H9 (cell line): ENCODE measurements at regions not wholly inside any gene's neighbourhood (a gene's known extent, or its start where the extent isn't known, plus 50 kb on each side); places are given as distances from the start of the nearest gene placed in this dataset.

Experiments used
- DNase-seq: peaks from one replicate; pipeline ENCODE4 v3.0.0-alpha.2; 2017
- H2AFZ ChIP-seq: one replicate; pipeline ENCODE4 v1.6.1; 2013; ENCODE audit warnings: mild to moderate bottlenecking, low read length, control low read depth, moderate library complexity
- H2AK5ac ChIP-seq: 2 replicates; pipeline ENCODE4 v1.6.1; 2013; ENCODE audit warnings: low read length, control low read depth, mixed read lengths; ENCODE audit not compliant: insufficient read length
- H2BK120ac ChIP-seq: one replicate; pipeline ENCODE4 v1.6.1; 2013; ENCODE audit warnings: low read depth, mild to moderate bottlenecking, low read length, control low read depth, inconsistent platforms; ENCODE audit not compliant: poor library complexity, severe bottlenecking
- H2BK12ac ChIP-seq: 2 replicates; pipeline ENCODE4 v1.6.1; 2013; ENCODE audit warnings: low read length, control low read depth, mixed read lengths, low read depth; ENCODE audit not compliant: insufficient read length
- H2BK15ac ChIP-seq: 2 replicates; pipeline ENCODE4 v1.6.1; 2013; ENCODE audit warnings: low read depth, low read length, control low read depth
- H2BK20ac ChIP-seq: one replicate; pipeline ENCODE4 v1.6.1; 2013; ENCODE audit warnings: low read depth, mild to moderate bottlenecking, low read length, control low read depth, inconsistent platforms; ENCODE audit not compliant: poor library complexity, severe bottlenecking
- H2BK5ac ChIP-seq: 2 replicates; pipeline ENCODE4 v1.6.1; 2013; ENCODE audit warnings: low read length, control low read depth, mixed read lengths; ENCODE audit not compliant: insufficient read length
- H3K14ac ChIP-seq: 2 replicates; pipeline ENCODE4 v1.6.1; 2013; ENCODE audit warnings: low read length, control low read depth; ENCODE audit not compliant: insufficient read depth
- H3K18ac ChIP-seq: 2 replicates; pipeline ENCODE4 v1.6.1; 2013; ENCODE audit warnings: low read depth, mild to moderate bottlenecking, mixed read lengths, low read length, control low read depth; ENCODE audit not compliant: insufficient read length
- H3K23ac ChIP-seq: 2 replicates; pipeline ENCODE4 v1.6.1; 2013; ENCODE audit warnings: low read length, control low read depth, mixed read lengths, low read depth; ENCODE audit not compliant: insufficient read length
- H3K23me2 ChIP-seq: 2 replicates; pipeline ENCODE4 v1.6.1; 2013; ENCODE audit warnings: low read depth, mild to moderate bottlenecking, mixed read lengths, low read length, control low read depth; ENCODE audit not compliant: insufficient read length, poor library complexity, severe bottlenecking
- H3K27ac ChIP-seq: 2 replicates; pipeline ENCODE4 v1.5.1; 2013; ENCODE audit warnings: low read length, control low read depth, mixed read lengths, low read depth; ENCODE audit not compliant: insufficient read length
- H3K27me3 ChIP-seq: 2 replicates; pipeline ENCODE4 v1.6.1; 2013; ENCODE audit warnings: low read length, control low read depth, inconsistent platforms; ENCODE audit not compliant: insufficient read depth
- H3K4ac ChIP-seq: 2 replicates; pipeline ENCODE4 v1.6.1; 2013; ENCODE audit warnings: low read depth, mild to moderate bottlenecking, control low read depth, inconsistent platforms, low read length, moderate library complexity
- H3K4me1 ChIP-seq: 2 replicates; pipeline ENCODE4 v1.6.1; 2013; ENCODE audit warnings: low read length, control low read depth, inconsistent platforms; ENCODE audit not compliant: insufficient read depth
- H3K4me2 ChIP-seq: 2 replicates; pipeline ENCODE4 v1.6.1; 2013; ENCODE audit warnings: low read length, control low read depth, mixed read lengths; ENCODE audit not compliant: insufficient read length, insufficient read depth
- H3K56ac ChIP-seq: 2 replicates; pipeline ENCODE4 v1.6.1; 2013; ENCODE audit warnings: low read depth, mild to moderate bottlenecking, mixed read lengths, low read length, control low read depth; ENCODE audit not compliant: insufficient read length
- H3K79me1 ChIP-seq: 2 replicates; pipeline ENCODE4 v1.6.1; 2013; ENCODE audit warnings: low read depth, mild to moderate bottlenecking, moderate library complexity, low read length, control low read depth, inconsistent platforms; ENCODE audit not compliant: insufficient read depth, poor library complexity, severe bottlenecking
- H3K79me2 ChIP-seq: 2 replicates; pipeline ENCODE4 v1.6.1; 2013; ENCODE audit warnings: low read length, control low read depth, inconsistent platforms; ENCODE audit not compliant: insufficient read depth
- H3K9ac ChIP-seq: 2 replicates; pipeline ENCODE4 v1.6.1; 2013; ENCODE audit warnings: low read length, control low read depth, mixed read lengths; ENCODE audit not compliant: insufficient read length; ENCODE audit errors: extremely low read depth
- H3K9me3 ChIP-seq: one replicate; pipeline ENCODE4 v1.6.1; 2013; ENCODE audit warnings: low read depth, low read length, inconsistent platforms; ENCODE audit not compliant: control insufficient read depth
- H3T11ph ChIP-seq: one replicate; pipeline ENCODE4 v1.6.1; 2013; ENCODE audit warnings: mild to moderate bottlenecking, low read length, control low read depth, inconsistent platforms
- H4K20me1 ChIP-seq: one replicate; pipeline ENCODE4 v1.6.1; 2013; ENCODE audit not compliant: control insufficient read depth, insufficient read length, insufficient read depth
- H4K5ac ChIP-seq: 2 replicates; pipeline ENCODE4 v1.6.1; 2013; ENCODE audit warnings: low read depth, mild to moderate bottlenecking, mixed read lengths, low read length, control low read depth; ENCODE audit not compliant: insufficient read length
- H4K8ac ChIP-seq: replicated peaks from 2 replicates; pipeline ENCODE4 v1.6.1; 2013; ENCODE audit warnings: low read length, control low read depth, mixed read lengths, low read depth; ENCODE audit not compliant: insufficient read length
- H4K91ac ChIP-seq: 2 replicates; pipeline ENCODE4 v1.6.1; 2013; ENCODE audit warnings: low read depth, mild to moderate bottlenecking, moderate library complexity, mixed read lengths, low read length, control low read depth; ENCODE audit not compliant: insufficient read length
- H3K27ac Mint-ChIP-seq, 3 experiments: 2 replicates in 2 of 3; 3 replicates in 1 of 3; pipeline ENCODE4 v1.8.0; 2020 to 2021; ENCODE audit warnings: mixed read lengths in 3 of 3, mild to moderate bottlenecking in 1 of 3, moderate library complexity in 1 of 3
- H3K27me3 Mint-ChIP-seq: 2 replicates; pipeline ENCODE4 v1.8.0; 2021; ENCODE audit warnings: low read depth, mild to moderate bottlenecking, moderate library complexity, mixed read lengths
- H3K36me3 Mint-ChIP-seq, 3 experiments: 2 replicates in 2 of 3; 3 replicates in 1 of 3; pipeline ENCODE4 v1.8.0; 2020 to 2021; ENCODE audit warnings: low read depth in 3 of 3, mixed read lengths in 3 of 3; ENCODE audit not compliant: insufficient read depth in 1 of 3
- H3K4me1 Mint-ChIP-seq, 2 experiments: 2 replicates each; pipeline ENCODE4 v1.8.0; 2020; ENCODE audit warnings: mixed read lengths in 2 of 2
- H3K4me3 Mint-ChIP-seq, 2 experiments: 2 replicates in 1 of 2; 3 replicates in 1 of 2; pipeline ENCODE4 v1.8.0; 2020 to 2021; ENCODE audit warnings: mild to moderate bottlenecking in 2 of 2, mixed read lengths in 2 of 2, moderate library complexity in 1 of 2
- H3K9me3 Mint-ChIP-seq, 2 experiments: 2 replicates in 1 of 2; 3 replicates in 1 of 2; pipeline ENCODE4 v1.8.0; 2020; ENCODE audit warnings: mild to moderate bottlenecking in 2 of 2, mixed read lengths in 2 of 2, moderate library complexity in 1 of 2
- CTCF ChIP-seq: fragments of 200-600 bp; sonication (generic); conservative IDR thresholded peaks from 3 replicates; pipeline ENCODE4 v1.8.0; 2021; ENCODE audit warnings: antibody characterized with exemption, mild to moderate bottlenecking
- WGBS: extraction: QIAGEN DNeasy Blood & Tissue Kit; methylation state at CpG from one replicate; pipeline ENCODE4 v1.1.7; 2013; ENCODE audit warnings: missing lambda C conversion rate, low lambda C conversion rate, mixed read lengths; ENCODE audit not compliant: insufficient read length; ENCODE audit errors: extremely low coverage; 5-methylcytosine and 5-hydroxymethylcytosine counted together

DNA sequence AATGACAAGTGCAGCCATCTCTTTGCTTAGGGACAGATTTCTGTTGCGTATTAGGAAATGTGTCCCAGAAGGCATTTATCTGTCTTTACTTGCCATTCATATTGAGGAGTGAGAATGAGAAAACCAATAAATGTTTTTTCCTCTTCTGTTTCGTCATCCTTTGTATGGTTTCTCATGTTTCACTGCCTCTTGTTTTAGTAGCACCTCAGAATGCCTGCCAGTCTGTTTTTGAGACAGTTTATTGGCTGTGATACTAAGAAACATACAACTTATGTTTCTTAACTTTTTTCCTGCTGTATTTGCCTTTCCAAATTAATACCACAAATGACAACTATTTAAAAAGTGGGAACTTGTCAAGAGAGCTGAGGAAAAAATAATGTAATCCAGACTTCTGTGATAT is 390.2 kb upstream of the GOLIM4 start:
- H3K27me3 ChIP-seq = no peaks in the 10 kb centered on the region
- H3K4me1 ChIP-seq = no peaks in the 10 kb centered on the region
- no peaks in the 10 kb centered on the region for H3K9me3 ChIP-seq
- no peak overlapping the region for H3T11ph ChIP-seq
- Mint-ChIP-seq H3K27me3 (no peaks in the 10 kb centered on the region), H3K4me3 (no peak overlapping the region), H3K4me1 (peaks cover 4 to 11% of the 10 kb centered on the region in 2 experiments; a peak in 3 of 4 replicates), H3K9me3 (no peaks in the 10 kb centered on the region), H3K36me3 (no peaks in the 10 kb centered on the region), H3K27ac (no peak overlapping the region)
- no peak overlapping the region for H3K4ac ChIP-seq
- H4K91ac ChIP-seq = no peak overlapping the region
- H3K56ac ChIP-seq = no peak overlapping the region
- H3K14ac ChIP-seq = no peak overlapping the region
- WGBS = no CpG with 5 or more reads among the region's 2 CpGs
- no peak for DNase-seq
- no peak overlapping the region for H3K18ac ChIP-seq
- no peak overlapping the region for H2BK120ac ChIP-seq
- no peak overlapping the region for H2BK15ac ChIP-seq
- no peaks in the 10 kb centered on the region for H3K79me2 ChIP-seq
- H3K79me1 ChIP-seq = no peaks in the 10 kb centered on the region
- no peak overlapping the region for H4K5ac ChIP-seq
- H3K23ac ChIP-seq = no peak overlapping the region
- H3K4me2 ChIP-seq = no peak overlapping the region
- no peak overlapping the region for H2BK5ac ChIP-seq
- no peak overlapping the region for H2AFZ ChIP-seq
- H3K9ac ChIP-seq = no peak overlapping the region
- TF ChIP-seq CTCF = no peak
- no peaks in the 10 kb centered on the region for H3K23me2 ChIP-seq
- H2AK5ac ChIP-seq = no peak overlapping the region
- no peaks in the 10 kb centered on the region for H4K20me1 ChIP-seq
- H2BK12ac ChIP-seq = no peak overlapping the region
- H3K27ac ChIP-seq = no peak overlapping the region
- H4K8ac ChIP-seq = no peak overlapping the region
- H2BK20ac ChIP-seq = no peak overlapping the region
